Spleen (tissue), 11 donors: ENCODE measurements at regions not wholly inside any gene's neighbourhood (a gene's known extent, or its start where the extent isn't known, plus 50 kb on each side); places are given as distances from the start of the nearest gene placed in this dataset.
"Not testable (repeated sequence)": the region's sequence is repeated elsewhere in the genome, so short reads cannot be mapped to it uniquely, and the experiment has no call there.

Experiments
- DNase-seq: peaks from one replicate; pipeline ENCODE4 v3.0.0-alpha.2; 2020
- H3K27ac ChIP-seq, 8 donors: fragments of 200-600 bp; sonication (generic) in 7 of 8; 1 replicate in 4 of 8; 2 replicates in 4 of 8; pipeline versions ENCODE4 v1.5.0 to v1.8.0; 2016 to 2021; ENCODE audit warnings: inconsistent platforms in 4 of 8, mild to moderate bottlenecking in 4 of 8, moderate library complexity in 1 of 8
- H3K27me3 ChIP-seq, 7 donors: fragments of 200-600 bp; sonication (generic) in 6 of 7; replicated peaks in 1 of 7; 1 replicate in 4 of 7; 2 replicates in 3 of 7; pipeline versions ENCODE4 v1.5.0 to v1.8.0; 2016 to 2021; ENCODE audit warnings: inconsistent platforms in 3 of 7, mild to moderate bottlenecking in 1 of 7
- H3K36me3 ChIP-seq, 6 donors: fragments of 200-600 bp; sonication (generic) in 5 of 6; 1 replicate in 4 of 6; 2 replicates in 2 of 6; pipeline versions ENCODE4 v1.5.0 to v1.8.0; 2016 to 2021; ENCODE audit warnings: inconsistent platforms in 2 of 6
- H3K4me1 ChIP-seq, 6 donors: fragments of 200-600 bp; sonication (generic) in 5 of 6; 1 replicate in 3 of 6; 2 replicates in 3 of 6; pipeline versions ENCODE4 v1.5.0 to v1.8.0; 2016 to 2021; ENCODE audit warnings: inconsistent platforms in 3 of 6
- H3K4me3 ChIP-seq, 8 donors: fragments of 200-600 bp; sonication (generic) in 7 of 8; 1 replicate in 4 of 8; 2 replicates in 4 of 8; pipeline versions ENCODE4 v1.5.0 to v1.8.0; 2016 to 2021; ENCODE audit warnings: inconsistent platforms in 4 of 8, mild to moderate bottlenecking in 4 of 8, moderate library complexity in 2 of 8
- H3K9me3 ChIP-seq, 8 donors: fragments of 200-600 bp; sonication (generic) in 7 of 8; 1 replicate in 4 of 8; 2 replicates in 4 of 8; pipeline versions ENCODE4 v1.5.0 to v1.8.0; 2016 to 2021; ENCODE audit warnings: inconsistent platforms in 4 of 8
- CTCF ChIP-seq, 11 experiments: fragments of 200-600 bp in 7 of 11; fragments of 450-650 bp in 4 of 11; sonication (generic) in 4 of 11; IDR thresholded peaks in 8 of 11; conservative IDR thresholded peaks in 3 of 11; 1 replicate in 7 of 11; 2 replicates in 4 of 11; pipeline versions ENCODE4 v1.4.0 to v1.8.0; 2016 to 2021; ENCODE audit warnings: antibody characterized with exemption in 11 of 11, inconsistent platforms in 4 of 11, mild to moderate bottlenecking in 1 of 11
- POLR2A ChIP-seq, 3 donors: fragments of 450-650 bp; IDR thresholded peaks; one replicate each; pipeline ENCODE4 v1.5.1; 2017; ENCODE audit warnings: antibody characterized with exemption in 3 of 3, mild to moderate bottlenecking in 1 of 3
- POLR2AphosphoS5 ChIP-seq, 3 donors: sonication (generic); formaldehyde crosslinking; IDR thresholded peaks; one replicate each; pipeline ENCODE4 v1.5.1; 2017; ENCODE audit warnings: antibody characterized with exemption in 3 of 3
- WGBS, 5 donors: extraction: QIAGEN DNeasy Blood & Tissue Kit in 3 of 5; methylation state at CpG; one replicate each; pipeline versions ENCODE4 v1.1.5 to v1.1.7; 2013 to 2018; 5-methylcytosine and 5-hydroxymethylcytosine counted together
- intact Hi-C: fragments of 100-400 bp; cut with DNase I; formaldehyde crosslinking; loops from one replicate; pipeline ENCODE4 v1.15.0; 2023; ENCODE audit warnings: low total_unique reads
- donor health status: healthy with polysubstance abuse.
- donor health status: DM: no; HTN: no; CAD: no; lungs with moderate emphysema.
- donor health status: DM: no; HTN: no; CAD: no.
- donor health status: Bipolar disorder and iron deficiency.
- donor health status: healthy.
- donor health status: DM: no; HTN: no; CAD: no.
- donor health status: DM: yes; HTN: yes; CAD: no.

GRCh38 chr17:22202702-22203101 lies 510.4 kb downstream of the KCNJ18 start:
- TF ChIP-seq CTCF (IDR thresholded peaks at IDR 0.05 in 8 of 11, conservative IDR thresholded peaks at IDR 0.05 in 3 of 11), result no peak
- DNase-seq, result peak; percentile 19
- H3K36me3 ChIP-seq, result no peaks in the 10 kb centered on the region
- H3K4me1 ChIP-seq, result no peaks in the 10 kb centered on the region
- H3K27ac ChIP-seq, result no peak overlapping the region
- peaks cover 0 to 91% (median 36%) of the 10 kb centered on the region in 8 donors for H3K9me3 ChIP-seq
- WGBS, 5 donors, result 90 to 94% (median 91%) methylated on average over 20 of the region's 20 CpGs
- no peaks in the 10 kb centered on the region for H3K27me3 ChIP-seq
- no peak overlapping the region for H3K4me3 ChIP-seq
- intact Hi-C loops, result no loop called here

DNA sequence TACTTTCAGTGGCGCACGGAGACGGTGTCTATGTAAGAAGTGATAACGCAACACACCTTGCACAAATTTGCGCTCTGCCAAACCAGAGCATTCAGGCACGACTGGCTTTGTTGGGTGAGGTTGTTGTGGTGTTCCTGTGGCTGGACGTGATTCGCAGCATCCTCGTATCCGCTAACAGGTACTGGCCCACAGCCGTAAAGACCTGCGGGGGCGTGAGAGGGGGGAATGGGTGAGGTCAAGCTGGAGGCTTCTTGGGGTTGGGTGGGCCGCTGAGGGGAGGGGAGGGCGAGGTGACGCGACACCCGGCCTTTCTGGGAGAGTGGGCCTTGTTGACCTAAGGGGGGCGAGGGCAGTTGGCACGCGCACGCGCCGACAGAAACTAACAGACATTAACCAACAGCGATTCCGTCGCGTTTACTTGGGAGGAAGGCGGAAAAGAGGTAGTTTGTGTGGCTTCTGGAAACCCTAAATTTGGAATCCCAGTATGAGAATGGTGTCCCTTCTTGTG lies 510.9 kb downstream of the KCNJ18 start:
- no peaks in the 10 kb centered on the region for H3K27me3 ChIP-seq

DNA sequence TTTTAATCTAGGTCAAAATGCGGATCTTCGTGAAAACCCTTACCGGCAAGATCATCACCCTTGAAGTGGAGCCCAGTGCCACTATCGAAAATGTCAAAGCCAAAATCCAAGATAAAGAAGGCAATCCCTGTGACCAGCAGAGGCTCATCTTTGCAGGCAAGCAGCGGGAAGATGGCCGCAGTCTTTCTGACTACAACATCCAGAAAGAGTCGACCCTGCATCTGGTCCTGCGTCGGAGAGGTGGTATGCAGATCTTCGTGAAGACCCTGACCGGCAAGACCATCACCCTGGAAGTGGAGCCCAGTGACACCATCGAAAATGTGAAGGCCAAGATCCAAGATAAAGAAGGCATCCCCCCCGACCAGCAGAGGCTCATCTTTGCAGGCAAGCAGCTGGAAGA lies 511.8 kb downstream of the KCNJ18 start:
- intact Hi-C loops, H3K36me3 ChIP-seq, H3K27me3 ChIP-seq, H3K4me1 ChIP-seq, H3K4me3 ChIP-seq, H3K27ac ChIP-seq, DNase-seq: not testable (repeated sequence)
- 79 to 88% (median 85%) methylated on average over 12 to 13 of the region's 13 CpGs for WGBS, 5 donors
- peaks cover 0 to 82% (median 39%) of the 10 kb centered on the region in 8 donors for H3K9me3 ChIP-seq

More for the DNA sequence above, 510.9 kb downstream of the KCNJ18 start:
- intact Hi-C loops, result no loop called here
- TF ChIP-seq POLR2AphosphoS5 (IDR thresholded peaks at IDR 0.05) (no peak), CTCF (IDR thresholded peaks at IDR 0.05 in 8 of 11, conservative IDR thresholded peaks at IDR 0.05 in 3 of 11) (no peak), POLR2A (IDR thresholded peaks at IDR 0.05) (no peak)
- no peak overlapping the region for H3K4me3 ChIP-seq
- no peaks in the 10 kb centered on the region for H3K36me3 ChIP-seq
- WGBS, 5 donors, result 90 to 94% (median 92%) methylated on average over 29 of the region's 29 CpGs
- peak; percentile 33 for DNase-seq
- no peaks in the 10 kb centered on the region for H3K4me1 ChIP-seq
- H3K27ac ChIP-seq, result no peak overlapping the region
- peaks cover 0 to 90% (median 38%) of the 10 kb centered on the region in 8 donors for H3K9me3 ChIP-seq

DNA sequence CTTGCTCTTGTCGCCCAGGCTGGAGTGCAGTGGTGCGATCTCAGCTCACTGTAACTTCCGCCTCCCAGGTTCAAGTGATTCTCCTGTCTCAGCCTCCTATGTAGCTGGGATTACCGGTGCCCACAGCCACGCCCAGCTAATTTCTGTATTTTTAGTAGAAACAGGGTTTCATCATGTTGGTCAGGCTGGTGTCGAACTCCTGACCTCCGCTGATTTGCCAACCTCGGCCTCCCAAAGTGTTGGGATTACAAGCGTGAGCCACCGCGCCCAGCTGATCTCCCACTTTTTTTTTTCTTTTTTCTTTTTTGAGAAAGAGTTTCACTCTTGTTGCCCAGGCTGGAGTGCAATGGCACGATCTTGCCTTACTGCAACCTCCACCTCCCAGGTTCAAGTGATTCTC lies 517.9 kb downstream of the KCNJ18 start:
- H3K27ac ChIP-seq, H3K4me1 ChIP-seq, H3K4me3 ChIP-seq, H3K27me3 ChIP-seq, intact Hi-C loops, H3K36me3 ChIP-seq: not testable (repeated sequence)
- H3K9me3 ChIP-seq, result peaks cover 0 to 74% (median 36%) of the 10 kb centered on the region in 8 donors
- peak; percentile 16 for DNase-seq
- 87 to 95% (median 89%) methylated on average over 12 of the region's 12 CpGs for WGBS, 5 donors

DNA sequence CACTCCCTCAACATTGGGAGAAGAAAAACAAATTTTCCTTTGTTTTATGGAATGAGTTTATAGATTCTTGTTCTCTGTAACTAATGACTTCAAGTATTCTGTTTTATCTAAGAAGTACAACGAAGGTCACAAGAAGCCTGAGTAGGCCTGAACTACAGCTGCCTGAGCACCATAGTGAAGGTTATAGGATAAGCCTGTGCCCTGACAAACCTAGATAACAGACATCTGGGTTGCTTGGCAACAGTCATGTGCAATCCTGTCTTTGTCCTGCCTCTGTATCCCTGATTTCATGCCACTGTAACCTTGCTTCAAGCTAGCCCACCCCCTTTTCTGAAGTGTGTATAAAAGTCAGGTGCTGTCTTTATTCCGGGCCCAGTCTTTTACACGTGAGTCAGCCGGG lies 520.8 kb downstream of the KCNJ18 start:
- H3K27me3 ChIP-seq, H3K27ac ChIP-seq, intact Hi-C loops, H3K36me3 ChIP-seq, H3K4me1 ChIP-seq, H3K4me3 ChIP-seq: not testable (repeated sequence)
- peak; percentile 39 for DNase-seq
- WGBS, 5 donors, result 69 to 83% (median 80%) methylated on average over 4 of the region's 4 CpGs
- H3K9me3 ChIP-seq, result peaks cover 0 to 72% (median 40%) of the 10 kb centered on the region in 8 donors

DNA sequence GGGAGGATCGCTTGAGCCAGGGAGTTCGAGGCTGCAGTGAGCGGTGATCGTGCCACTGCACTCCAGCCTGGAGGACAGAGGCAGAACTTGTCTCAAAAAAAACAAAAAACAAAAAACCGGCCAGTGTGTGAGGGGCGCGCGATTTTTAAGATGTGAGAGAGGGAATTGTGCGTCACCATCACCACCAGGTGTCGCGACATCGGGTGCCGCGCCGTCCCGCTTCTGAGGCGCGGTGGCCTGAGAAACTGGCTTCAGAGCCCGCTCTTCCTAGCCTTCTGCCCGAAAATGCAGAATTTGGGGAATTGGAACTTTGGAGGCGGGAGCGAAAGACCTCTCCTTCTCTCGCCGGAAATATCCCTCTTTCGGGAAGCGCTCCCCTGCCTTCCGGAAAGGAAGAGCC lies 524.8 kb downstream of the KCNJ18 start:
- Histone ChIP-seq H3K27me3 (no peaks in the 10 kb centered on the region), H3K36me3 (no peaks in the 10 kb centered on the region), H3K4me1 (no peaks in the 10 kb centered on the region), H3K27ac (no peak overlapping the region), H3K4me3 (no peak overlapping the region), H3K9me3 (peaks cover 0 to 75% (median 34%) of the 10 kb centered on the region in 8 donors)
- peak; percentile 17 for DNase-seq
- intact Hi-C loops, result no loop called here
- TF ChIP-seq POLR2A (IDR thresholded peaks at IDR 0.05) (no peak), CTCF (IDR thresholded peaks at IDR 0.05 in 8 of 11, conservative IDR thresholded peaks at IDR 0.05 in 3 of 11) (no peak), POLR2AphosphoS5 (IDR thresholded peaks at IDR 0.05) (no peak)
- 44 to 69% (median 53%) methylated on average over 27 of the region's 27 CpGs for WGBS, 5 donors
